Left renal cortex interstitium (tissue), 4 donors: ENCODE measurements at regions not wholly inside any gene's neighbourhood (a gene's known extent, or its start where the extent isn't known, plus 50 kb on each side); places are given as distances from the start of the nearest gene placed in this dataset.
"Not testable (repeated sequence)": the region's sequence is repeated elsewhere in the genome, so short reads cannot be mapped to it uniquely, and the experiment has no call there.

Experiments
- DNase-seq, 4 donors: peaks; one replicate each; pipeline ENCODE4 v3.0.0-alpha.2; 2013; ENCODE audit warnings: low read depth in 4 of 4, low spot score in 2 of 4, missing footprints in 1 of 4

DNA sequence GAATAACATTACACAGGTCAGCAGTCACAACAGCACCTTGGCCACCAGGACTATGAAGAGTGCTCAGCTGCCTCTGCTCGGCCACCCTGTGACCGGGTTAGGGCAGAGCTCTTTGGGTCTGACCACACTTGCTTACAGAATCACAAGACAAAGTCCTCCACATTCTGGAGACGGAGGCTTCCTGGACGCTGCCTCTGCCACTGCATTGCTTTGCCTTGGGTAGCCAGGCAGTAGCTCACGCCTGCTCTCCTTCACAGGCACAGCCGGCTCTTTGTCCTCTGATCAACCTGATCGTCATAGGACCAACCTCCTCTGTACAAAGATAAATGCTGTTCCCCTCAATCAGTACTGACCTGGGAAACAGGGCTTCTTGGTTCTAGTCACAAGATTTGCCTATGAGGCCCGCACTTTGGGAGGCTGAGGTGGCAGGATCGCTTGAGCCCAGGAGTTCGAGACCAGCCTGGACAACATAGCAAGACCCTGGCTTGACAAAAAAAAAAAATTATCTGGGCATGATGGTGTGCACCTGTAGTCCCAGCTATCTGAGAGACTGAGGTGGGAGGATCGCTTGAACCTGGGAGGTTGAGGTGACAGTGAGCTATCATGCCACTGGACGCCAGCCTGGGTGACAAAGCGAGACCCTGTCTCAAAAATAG is 128.4 kb upstream of the IER5L start:
- no peak for DNase-seq

DNA sequence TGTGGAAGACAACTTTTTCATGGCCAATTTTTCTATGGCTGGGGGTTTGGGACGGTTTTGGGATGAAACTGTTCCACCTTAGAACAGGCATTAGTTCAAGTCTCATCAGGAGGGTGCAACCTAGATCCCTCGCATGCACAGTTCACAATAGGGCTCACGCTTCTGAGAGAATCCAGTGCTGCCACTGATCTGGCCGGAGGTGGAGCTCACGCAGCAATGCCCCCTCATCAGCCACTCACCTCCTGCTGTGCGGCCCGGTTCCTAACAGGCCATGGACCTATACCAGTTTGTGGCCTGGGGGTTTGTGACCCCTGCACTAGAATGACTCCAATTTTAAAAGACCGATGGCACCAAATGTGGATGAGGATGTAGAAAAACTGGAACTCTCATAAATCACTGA is 127.2 kb upstream of the IER5L start:
- DNase-seq = no peak

- no peak for DNase-seq
These were observed 123.9 kb upstream of the IER5L start for GRCh38 chr9:129301941-129302340.

GRCh38 chr9:129296195-129296594 is 118.1 kb upstream of the IER5L start:
- not testable (repeated sequence) for DNase-seq

DNA sequence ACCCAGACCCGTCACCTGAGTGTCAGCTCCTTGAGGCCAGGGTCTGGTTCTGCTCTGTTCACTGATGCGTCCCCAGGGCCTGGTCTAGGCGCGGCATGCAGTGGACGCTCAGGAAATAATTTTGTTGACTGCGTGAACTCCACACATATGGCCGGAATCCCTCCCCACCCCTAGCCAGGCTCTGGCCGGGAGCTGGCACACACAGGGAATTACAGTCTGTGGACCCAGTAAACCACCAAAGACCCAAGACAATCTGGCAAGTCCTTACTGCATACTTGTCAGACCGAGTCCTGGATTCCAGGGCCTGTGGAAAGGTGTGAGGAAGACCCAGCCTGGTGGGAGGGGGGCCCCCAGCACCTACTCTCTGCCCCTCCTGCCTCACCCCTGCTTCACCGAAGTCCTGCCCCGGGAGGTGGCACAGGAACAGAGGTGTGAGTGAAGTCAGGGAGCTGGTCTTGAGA is 113.0 kb upstream of the IER5L start:
- no peak for DNase-seq

- DNase-seq = no peak
These were observed 112.5 kb upstream of the IER5L start for GRCh38 chr9:129290606-129291005.

DNA sequence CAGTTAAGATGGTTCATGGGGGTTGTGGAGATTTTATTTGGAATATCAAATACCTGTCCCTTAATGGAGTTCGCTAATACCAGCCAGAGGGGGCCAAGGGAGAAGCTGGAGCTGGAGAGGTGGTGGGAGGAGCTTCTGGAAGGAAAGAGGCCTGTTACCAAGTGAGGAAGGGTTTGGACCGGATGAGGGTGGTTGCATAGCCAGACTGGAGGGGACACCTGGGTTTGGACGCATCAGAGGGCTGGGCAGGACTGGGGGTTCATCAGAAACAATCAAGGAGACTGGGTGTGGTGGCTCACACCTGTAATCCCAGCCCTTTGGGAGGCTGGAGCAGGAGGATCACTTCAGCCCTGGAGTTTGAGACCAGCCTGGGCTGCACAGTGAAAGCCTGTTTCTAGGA is 111.8 kb upstream of the IER5L start:
- no peak for DNase-seq

- DNase-seq = no peak
These were observed 111.2 kb upstream of the IER5L start for GRCh38 chr9:129289131-129289731.

- DNase-seq = no peak
These were observed 109.7 kb upstream of the IER5L start for GRCh38 chr9:129287619-129288305.

GRCh38 chr9:129285979-129286772 is 108.1 kb upstream of the IER5L start:
- DNase-seq = no peak

GRCh38 chr9:129285382-129285781 is 107.3 kb upstream of the IER5L start:
- DNase-seq = no peak

GRCh38 chr9:129284607-129285291 is 106.7 kb upstream of the IER5L start:
- no peak for DNase-seq

- no peak for DNase-seq
These were observed 105.9 kb upstream of the IER5L start for GRCh38 chr9:129283705-129284606.

- no peak for DNase-seq
These were observed 105.2 kb upstream of the IER5L start for GRCh38 chr9:129283291-129283691.

GRCh38 chr9:129282731-129283211 is 104.7 kb upstream of the IER5L start:
- no peak for DNase-seq

GRCh38 chr9:129282272-129282671 is 104.2 kb upstream of the IER5L start:
- DNase-seq = no peak

DNA sequence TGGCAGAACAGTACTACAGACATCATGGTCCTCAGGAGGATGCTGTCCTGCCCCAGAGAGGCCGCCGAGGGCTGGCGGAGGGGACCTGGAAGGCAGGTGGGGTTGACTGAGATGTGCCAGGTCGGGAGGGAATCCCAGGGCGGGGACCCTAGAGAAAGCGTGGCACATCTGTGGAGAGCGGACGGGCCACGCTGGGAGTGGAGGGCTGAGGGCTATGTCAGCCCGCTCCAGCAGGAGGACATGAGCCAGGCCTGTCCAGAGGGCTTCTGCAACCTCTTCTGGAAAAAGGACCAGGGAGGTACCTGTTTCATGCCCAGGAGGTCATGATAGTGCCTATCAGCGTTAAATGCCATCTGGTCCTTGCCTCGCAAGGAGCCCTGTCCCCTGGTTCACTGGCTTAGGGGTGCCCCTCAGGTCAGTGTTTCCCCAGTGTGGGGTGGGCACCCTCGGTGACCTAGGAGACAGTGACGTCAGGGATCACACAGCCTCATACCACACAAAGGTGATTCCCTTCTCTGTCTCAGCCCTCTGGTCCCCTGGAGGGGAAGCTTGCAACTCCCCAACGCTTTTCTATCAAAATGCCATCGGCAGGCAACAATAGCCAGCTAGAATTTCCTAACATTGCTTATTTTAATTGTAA is 103.6 kb upstream of the IER5L start:
- no peak for DNase-seq

- no peak for DNase-seq
These were observed 102.7 kb upstream of the IER5L start for GRCh38 chr9:129280623-129281271.
